ENCODE measurements at regions not wholly inside any gene's neighbourhood (a gene's known extent, or its start where the extent isn't known, plus 50 kb on each side); places are given as distances from the start of the nearest gene placed in this dataset.

GRCh38 chr1:114341299-114341698, 169.7 kb downstream of the TRIM33 start:
- Histone ChIP-seq H3K9me1 (ENCODE audit: control insufficient read depth, insufficient read depth, low read length) (no peaks in the 10 kb centered on the region), H3K27me3 (ENCODE audit: control insufficient read depth in 2 of 2, insufficient read depth in 2 of 2, low read length in 2 of 2) (peaks cover 5 to 9% of the 10 kb centered on the region in 2 experiments; a peak in 4 of 5 replicates), H4K20me1 (replicated peaks; ENCODE audit: control insufficient read depth, insufficient read depth, low read length) (no peaks in the 10 kb centered on the region), H3K79me2 (ENCODE audit: control insufficient read depth, insufficient read depth, low read length) (no peaks in the 10 kb centered on the region), H2AFZ (ENCODE audit: low read depth, low read length) (no peak overlapping the region), H3K4me1 (replicated peaks in 1 of 2; ENCODE audit: control insufficient read depth in 2 of 2, insufficient read depth in 2 of 2, low read length in 2 of 2) (peaks cover 0 to 6% of the 10 kb centered on the region in 2 experiments; a peak in 2 of 5 replicates), H3K9me3 (replicated peaks; ENCODE audit: control insufficient read depth, insufficient read depth, low read depth, low read length) (no peaks in the 10 kb centered on the region), H3K4me3 (no peak overlapping the region), H3K36me3 (ENCODE audit: control insufficient read depth, insufficient read depth, low read length) (no peaks in the 10 kb centered on the region), H3K9ac (ENCODE audit: insufficient read depth in 1 of 2, low read depth in 2 of 2, low read length in 2 of 2) (no peak overlapping the region), H3K27ac (ENCODE audit: extremely low read depth, low read depth, low read length) (no peak overlapping the region), H3K4me2 (ENCODE audit: insufficient read depth, low read length) (no peak overlapping the region)
- FAIRE-seq (no peak), ATAC-seq (no peak), DNase-seq (ENCODE audit: extremely low read depth in 1 of 4, low spot score in 3 of 4) (no peak)
- intact Hi-C loops (cut with micrococcal nuclease) (loop anchor here (10.0 kb wide), 1 partner anchor 414 kb away; the partner anchor contains the start of gene CSDE1), in situ Hi-C loops (cut with MboI) (no loop called here)
- no TSS peak for BruUV-seq (replicated peaks)
- CTCF ChIA-PET (ENCODE audit: low intra/inter-chr PET ratio) = no interaction called here
- 8% methylated on average over 3 of the region's 3 CpGs for WGBS (ENCODE audit: insufficient coverage, low coverage, missing lambda C conversion rate)
- POLR2A ChIA-PET = no interaction called here
- TF ChIP-seq CBX5 (IDR thresholded peaks at IDR 0.05; ENCODE audit: borderline replicate concordance, low read depth) = no peak
- TF ChIP-seq ZBTB11 (CRISPR knock-in tag; IDR thresholded peaks at IDR 0.05) = peak in 1 of 3 experiments; percentile 15; a peak in 1 of 6 replicates

Measured in K562 (cell line).